Kidney epithelial cell (primary cell): ENCODE measurements at regions not wholly inside any gene's neighbourhood (a gene's known extent, or its start where the extent isn't known, plus 50 kb on each side); places are given as distances from the start of the nearest gene placed in this dataset.

Source experiments
- DNase-seq: peaks from one replicate; pipeline ENCODE4 v3.0.0-alpha.2; 2010; ENCODE audit warnings: low read depth
- H3K27me3 ChIP-seq: 2 replicates; pipeline ENCODE4 v1.6.0; 2011; ENCODE audit warnings: low read length; ENCODE audit not compliant: control insufficient read depth, insufficient read depth
- H3K36me3 ChIP-seq: 2 replicates; pipeline ENCODE4 v1.5.1; 2011; ENCODE audit warnings: low read length; ENCODE audit not compliant: control insufficient read depth, insufficient read depth
- H3K4me3 ChIP-seq: 2 replicates; pipeline ENCODE4 v1.5.1; 2011; ENCODE audit warnings: low read depth, mild to moderate bottlenecking, control low read depth, low read length
- TF ChIP-seq, protein P1 (sequence below): IDR thresholded peaks from 2 replicates; pipeline ENCODE4 v1.5.1; 2011; ENCODE audit warnings: mild to moderate bottlenecking, moderate library complexity, low read length, control low read depth, inconsistent platforms; ENCODE audit not compliant: insufficient read depth, poor library complexity, severe bottlenecking

DNA sequence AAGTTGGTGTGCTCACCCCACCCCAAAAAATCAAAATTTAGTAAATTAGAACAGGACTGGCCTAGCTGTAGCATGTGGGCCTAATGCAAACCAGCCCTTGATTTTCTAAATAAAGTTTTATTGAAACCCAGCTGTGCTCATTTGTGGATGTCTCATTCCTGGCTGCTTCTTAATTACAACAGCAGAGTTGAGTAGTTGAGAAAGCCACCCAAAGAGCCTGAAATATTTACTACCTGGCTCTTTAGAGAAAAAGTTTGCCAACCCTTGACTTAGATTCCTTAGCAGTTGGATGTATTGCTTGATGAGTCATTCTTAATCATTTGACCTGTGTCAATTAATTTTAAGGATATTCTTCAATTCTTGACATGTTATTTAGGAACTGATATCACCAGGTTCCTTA, 168.3 kb upstream of the PUDP start:
- DNase-seq: no peak
- Histone ChIP-seq H3K4me3 (no peak overlapping the region), H3K36me3 (no peaks in the 10 kb centered on the region), H3K27me3 (no peaks in the 10 kb centered on the region)
- TF ChIP-seq, protein P1, sequence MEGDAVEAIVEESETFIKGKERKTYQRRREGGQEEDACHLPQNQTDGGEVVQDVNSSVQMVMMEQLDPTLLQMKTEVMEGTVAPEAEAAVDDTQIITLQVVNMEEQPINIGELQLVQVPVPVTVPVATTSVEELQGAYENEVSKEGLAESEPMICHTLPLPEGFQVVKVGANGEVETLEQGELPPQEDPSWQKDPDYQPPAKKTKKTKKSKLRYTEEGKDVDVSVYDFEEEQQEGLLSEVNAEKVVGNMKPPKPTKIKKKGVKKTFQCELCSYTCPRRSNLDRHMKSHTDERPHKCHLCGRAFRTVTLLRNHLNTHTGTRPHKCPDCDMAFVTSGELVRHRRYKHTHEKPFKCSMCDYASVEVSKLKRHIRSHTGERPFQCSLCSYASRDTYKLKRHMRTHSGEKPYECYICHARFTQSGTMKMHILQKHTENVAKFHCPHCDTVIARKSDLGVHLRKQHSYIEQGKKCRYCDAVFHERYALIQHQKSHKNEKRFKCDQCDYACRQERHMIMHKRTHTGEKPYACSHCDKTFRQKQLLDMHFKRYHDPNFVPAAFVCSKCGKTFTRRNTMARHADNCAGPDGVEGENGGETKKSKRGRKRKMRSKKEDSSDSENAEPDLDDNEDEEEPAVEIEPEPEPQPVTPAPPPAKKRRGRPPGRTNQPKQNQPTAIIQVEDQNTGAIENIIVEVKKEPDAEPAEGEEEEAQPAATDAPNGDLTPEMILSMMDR: no peak

GRCh38 chrX:7314425-7314824, 166.5 kb upstream of the PUDP start:
- no peak overlapping the region for H3K4me3 ChIP-seq
- no peaks in the 10 kb centered on the region for H3K27me3 ChIP-seq
- no peaks in the 10 kb centered on the region for H3K36me3 ChIP-seq
- DNase-seq: no peak
- TF ChIP-seq, protein P1: no peak

DNA sequence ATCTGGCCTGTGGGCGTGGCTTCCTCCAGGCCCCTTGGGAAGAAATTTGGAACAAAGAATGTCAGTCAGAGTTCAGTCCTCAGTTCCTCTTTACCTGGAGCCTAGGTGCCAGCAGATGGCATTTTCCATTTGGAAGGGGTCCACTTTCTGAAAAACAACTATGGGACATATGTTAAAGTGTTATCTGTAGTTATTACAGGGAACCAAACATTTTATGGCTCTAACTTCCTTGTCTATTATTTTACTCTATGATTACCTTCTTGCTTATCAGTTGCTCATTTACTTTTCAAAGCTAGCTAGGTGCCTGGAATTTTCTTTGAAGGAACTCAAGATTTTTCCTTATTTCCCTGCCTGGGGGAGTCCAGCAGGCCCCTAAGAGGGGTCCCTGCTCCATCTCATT, 159.8 kb upstream of the PUDP start:
- no peaks in the 10 kb centered on the region for H3K36me3 ChIP-seq
- H3K27me3 ChIP-seq: no peaks in the 10 kb centered on the region
- no peak for DNase-seq
- TF ChIP-seq, protein P1: no peak
- no peak overlapping the region for H3K4me3 ChIP-seq

DNA sequence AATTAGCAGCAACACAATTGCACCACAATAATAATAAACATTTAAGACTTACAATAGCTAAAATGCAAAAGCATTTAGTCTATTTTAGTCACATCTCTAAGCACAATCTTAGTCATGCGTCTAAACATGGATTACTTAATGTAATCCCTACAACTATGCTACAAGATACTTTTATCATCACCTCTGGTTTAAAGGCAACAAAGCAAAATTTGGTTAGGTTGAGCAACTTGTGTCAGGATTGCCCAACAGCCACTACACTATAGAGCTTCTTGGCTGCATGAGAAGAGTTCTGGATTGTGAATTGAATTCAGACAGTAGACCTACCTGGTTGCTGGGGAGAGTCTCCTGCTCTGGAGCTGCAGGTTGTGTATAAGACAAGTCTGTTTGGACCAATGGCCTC, 146.5 kb upstream of the PUDP start:
- Histone ChIP-seq H3K27me3 (no peaks in the 10 kb centered on the region), H3K4me3 (no peak overlapping the region), H3K36me3 (no peaks in the 10 kb centered on the region)
- DNase-seq: no peak
- TF ChIP-seq, protein P1: no peak

DNA sequence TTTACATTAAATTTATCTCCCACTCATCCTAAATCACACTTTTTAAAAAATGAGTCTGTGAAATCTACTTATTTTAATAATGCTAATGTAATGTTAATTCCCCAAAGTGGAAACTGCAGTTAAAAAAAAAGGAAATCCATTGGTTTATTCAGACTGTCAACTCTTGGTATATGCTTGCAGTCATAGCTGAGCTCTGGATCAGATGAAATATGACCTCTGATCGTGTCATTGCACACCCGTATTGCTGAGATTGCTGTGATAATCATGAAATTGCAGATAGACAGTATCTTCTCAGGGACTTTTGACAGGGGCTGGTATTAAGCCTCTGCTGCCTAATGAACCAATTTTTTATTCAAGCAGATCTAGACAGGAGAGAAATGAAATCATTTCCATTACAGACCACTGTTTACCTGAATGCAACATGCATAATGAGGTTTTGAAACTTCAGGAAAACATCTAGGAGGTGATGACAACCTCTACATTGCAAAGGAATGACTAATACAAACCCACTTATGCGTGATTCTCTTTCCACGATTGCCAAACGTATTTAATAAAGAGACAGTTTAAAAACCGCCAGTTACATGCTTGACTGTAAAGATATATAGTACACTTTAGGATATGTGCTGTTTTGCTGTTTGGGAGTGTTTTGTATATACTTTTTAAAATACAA, 138.3 kb upstream of the PUDP start:
- H3K4me3 ChIP-seq: no peak overlapping the region
- no peak for DNase-seq
- no peaks in the 10 kb centered on the region for H3K36me3 ChIP-seq
- no peaks in the 10 kb centered on the region for H3K27me3 ChIP-seq
- TF ChIP-seq, protein P1: no peak

DNA sequence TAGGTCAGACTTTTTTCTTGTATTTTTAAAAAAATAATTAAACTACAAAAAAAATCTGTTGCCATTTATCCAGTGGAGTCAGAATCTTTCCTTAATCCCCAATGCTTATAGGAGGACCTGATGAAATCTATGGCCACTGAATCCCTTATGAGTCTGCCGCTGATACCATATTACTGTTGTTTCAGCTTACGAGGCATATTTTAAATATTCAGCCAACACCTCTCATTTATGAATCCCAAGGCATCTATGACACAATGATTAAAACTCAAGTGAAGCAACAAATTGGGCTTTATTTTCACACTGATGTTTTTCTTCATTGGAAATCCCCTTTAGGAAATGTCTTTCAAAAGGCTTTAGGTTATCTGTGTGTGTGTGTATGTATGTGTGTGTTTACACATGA, 137.8 kb upstream of the PUDP start:
- TF ChIP-seq, protein P1: no peak
- no peak for DNase-seq
- H3K27me3 ChIP-seq: no peaks in the 10 kb centered on the region
- H3K4me3 ChIP-seq: no peak overlapping the region
- no peaks in the 10 kb centered on the region for H3K36me3 ChIP-seq
